Adrenal gland (tissue), 9 donors: ENCODE measurements at regions not wholly inside any gene's neighbourhood (a gene's known extent, or its start where the extent isn't known, plus 50 kb on each side); places are given as distances from the start of the nearest gene placed in this dataset.
A peak's percentile ranks its signal among the peaks of the same experiment; 100 is the strongest.

Experiments used
- DNase-seq, 7 donors: peaks; one replicate each; pipeline ENCODE4 v3.0.0-alpha.2; 2019 to 2020
- H3K27ac ChIP-seq, 5 donors: fragments of 200-600 bp; sonication (generic) in 4 of 5; 1 replicate in 3 of 5; 2 replicates in 2 of 5; pipeline versions ENCODE4 v1.5.1 to v1.8.0; 2016 to 2020; ENCODE audit warnings: mild to moderate bottlenecking in 1 of 5
- H3K27me3 ChIP-seq: fragments of 200-600 bp; 2 replicates; pipeline ENCODE4 v1.8.0; 2021
- H3K36me3 ChIP-seq, 2 donors: fragments of 200-600 bp; replicated peaks in 1 of 2; 1 replicate in 1 of 2; 2 replicates in 1 of 2; pipeline versions ENCODE4 v1.5.1 to v1.8.0; 2018 to 2022
- H3K4me1 ChIP-seq, 2 donors: fragments of 200-600 bp; replicated peaks in 1 of 2; 1 replicate in 1 of 2; 2 replicates in 1 of 2; pipeline versions ENCODE4 v1.5.1 to v1.8.0; 2018 to 2021
- H3K4me3 ChIP-seq, 4 donors: fragments of 200-600 bp; sonication (generic) in 3 of 4; one replicate each; pipeline ENCODE4 v1.5.1; 2016 to 2018
- H3K9me3 ChIP-seq, 3 donors: fragments of 200-600 bp; sonication (generic) in 1 of 3; replicated peaks in 1 of 3; 1 replicate in 2 of 3; 2 replicates in 1 of 3; pipeline versions ENCODE4 v1.5.1 to v1.8.0; 2016 to 2021
- POLR2A ChIP-seq, 2 donors: fragments of 450-650 bp; IDR thresholded peaks; one replicate each; pipeline ENCODE4 v1.6.1; 2017; ENCODE audit warnings: antibody characterized with exemption in 2 of 2, mild to moderate bottlenecking in 2 of 2, moderate library complexity in 1 of 2
- WGBS, 4 donors: extraction: QIAGEN DNeasy Blood & Tissue Kit in 2 of 4; methylation state at CpG; one replicate each; pipeline versions ENCODE4 v1.1.5 to v1.1.7; 2013 to 2017; 5-methylcytosine and 5-hydroxymethylcytosine counted together
- intact Hi-C, 2 donors: fragments of 100-400 bp; cut with DNase I; formaldehyde crosslinking; loops; one replicate each; pipeline versions ENCODE4 v1.14.1 to v1.15.0; 2022 to 2023
- TF ChIP-seq, protein P1 (sequence below), 6 experiments: fragments of 450-650 bp in 4 of 6; fragments of 200-600 bp in 2 of 6; sonication (generic) in 1 of 6; IDR thresholded peaks; 1 replicate in 5 of 6; 2 replicates in 1 of 6; pipeline versions ENCODE4 v1.5.1 to v1.8.0; 2016 to 2021; ENCODE audit warnings: antibody characterized with exemption in 6 of 6, mild to moderate bottlenecking in 2 of 6, moderate library complexity in 1 of 6
- donor health status: healthy with polysubstance abuse.
- donor health status: Bipolar disorder and iron deficiency.
- donor health status: DM: yes; HTN: yes; CAD: no.
- donor health status: DM: no; HTN: no; CAD: no.
- donor health status: DM: no; HTN: no; CAD: no.

DNA sequence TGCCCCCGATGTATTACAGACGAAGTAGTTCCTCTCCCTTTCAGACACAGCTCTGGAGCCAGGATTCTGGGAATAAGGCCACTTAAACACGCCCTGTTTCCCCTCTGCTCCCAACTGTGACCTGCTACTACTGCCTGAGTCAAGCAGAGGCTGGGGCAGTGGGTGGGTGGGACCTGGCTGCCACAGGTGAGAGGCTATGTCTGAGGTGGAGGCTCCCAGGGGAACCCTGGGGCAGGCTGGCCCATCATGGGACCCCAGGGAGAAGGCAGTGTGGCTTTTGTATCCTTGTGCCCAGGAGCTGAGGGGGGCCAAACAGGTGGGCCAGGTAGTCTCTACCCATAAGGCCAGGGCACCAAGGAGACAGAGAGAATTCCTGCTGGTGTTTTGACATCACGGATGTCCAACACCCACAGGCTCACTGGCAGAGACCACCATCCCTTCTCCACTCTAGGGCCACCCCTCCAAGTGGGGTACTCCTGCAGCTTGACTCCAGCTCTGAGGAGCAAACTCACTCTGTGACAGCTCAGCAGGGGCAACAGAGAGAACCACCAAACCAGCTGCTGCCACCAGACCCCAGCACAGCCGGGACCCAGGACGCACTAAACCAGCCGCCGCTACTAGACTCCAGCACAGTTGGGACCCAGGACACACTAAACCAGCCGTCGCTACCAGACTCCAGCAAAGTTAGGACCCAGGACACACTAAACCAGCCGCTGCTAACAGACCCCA lies 105.3 kb upstream of the SMURF2 start:
- TF ChIP-seq POLR2A (IDR thresholded peaks at IDR 0.05) = no peak
- TF ChIP-seq, protein P1, sequence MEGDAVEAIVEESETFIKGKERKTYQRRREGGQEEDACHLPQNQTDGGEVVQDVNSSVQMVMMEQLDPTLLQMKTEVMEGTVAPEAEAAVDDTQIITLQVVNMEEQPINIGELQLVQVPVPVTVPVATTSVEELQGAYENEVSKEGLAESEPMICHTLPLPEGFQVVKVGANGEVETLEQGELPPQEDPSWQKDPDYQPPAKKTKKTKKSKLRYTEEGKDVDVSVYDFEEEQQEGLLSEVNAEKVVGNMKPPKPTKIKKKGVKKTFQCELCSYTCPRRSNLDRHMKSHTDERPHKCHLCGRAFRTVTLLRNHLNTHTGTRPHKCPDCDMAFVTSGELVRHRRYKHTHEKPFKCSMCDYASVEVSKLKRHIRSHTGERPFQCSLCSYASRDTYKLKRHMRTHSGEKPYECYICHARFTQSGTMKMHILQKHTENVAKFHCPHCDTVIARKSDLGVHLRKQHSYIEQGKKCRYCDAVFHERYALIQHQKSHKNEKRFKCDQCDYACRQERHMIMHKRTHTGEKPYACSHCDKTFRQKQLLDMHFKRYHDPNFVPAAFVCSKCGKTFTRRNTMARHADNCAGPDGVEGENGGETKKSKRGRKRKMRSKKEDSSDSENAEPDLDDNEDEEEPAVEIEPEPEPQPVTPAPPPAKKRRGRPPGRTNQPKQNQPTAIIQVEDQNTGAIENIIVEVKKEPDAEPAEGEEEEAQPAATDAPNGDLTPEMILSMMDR (IDR thresholded peaks at IDR 0.05) = no peak
- 92 to 97% (median 93%) methylated on average over 5 to 11 of the region's 11 CpGs for WGBS, 4 donors
- Histone ChIP-seq H3K27me3 (no peaks in the 10 kb centered on the region), H3K9me3 (no peaks in the 10 kb centered on the region), H3K4me3 (no peak overlapping the region), H3K27ac (no peak overlapping the region), H3K4me1 (no peaks in the 10 kb centered on the region), H3K36me3 (peaks cover 0 to 5% of the 10 kb centered on the region in 2 donors)
- DNase-seq = no peak
- intact Hi-C loops = loop anchor here in 1 of 2 donors (10.0 kb wide), 1 partner anchor 187 kb away; no protein-coding TSS in a partner anchor

DNA sequence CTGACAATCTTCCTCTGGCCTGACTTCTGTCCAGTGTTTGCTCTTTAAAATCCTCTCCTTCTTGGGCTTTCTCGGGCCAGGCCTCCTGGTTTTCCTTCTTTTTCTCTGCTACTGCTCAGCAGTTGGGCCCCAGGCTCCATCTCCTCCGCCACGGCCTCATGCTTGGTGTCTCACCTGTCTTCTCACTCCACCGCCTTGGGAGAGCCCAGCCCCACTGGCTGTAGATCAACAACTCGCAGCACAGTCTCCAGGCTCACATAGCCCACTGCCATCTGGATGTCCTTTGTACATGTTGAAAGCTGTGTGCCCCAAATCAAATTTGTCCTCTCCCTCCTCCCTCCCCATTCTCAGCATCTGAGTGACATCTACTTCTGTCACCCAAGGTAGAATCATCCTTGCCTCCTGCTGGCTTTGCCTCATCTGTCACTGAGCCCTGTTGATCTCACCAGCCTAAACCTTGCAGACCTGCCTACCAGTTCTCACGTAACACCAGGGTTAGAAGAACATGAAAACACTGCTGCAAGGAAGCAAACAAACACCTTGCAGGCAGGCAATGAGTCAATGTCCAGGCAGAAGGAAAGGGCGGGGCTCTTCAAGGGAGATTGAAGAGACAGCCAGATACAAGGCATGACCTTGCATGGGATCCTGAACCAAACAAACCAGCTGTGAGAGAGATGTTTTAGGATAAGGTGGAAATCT lies 103.2 kb upstream of the SMURF2 start:
- intact Hi-C loops = loop anchor here in 1 of 2 donors (10.0 kb wide), 1 partner anchor 189 kb away; no protein-coding TSS in a partner anchor
- H3K27ac ChIP-seq = no peak overlapping the region
- 85 to 95% (median 93%) methylated on average over 7 of the region's 7 CpGs for WGBS, 4 donors
- TF ChIP-seq, protein P1 (IDR thresholded peaks at IDR 0.05) = no peak
- TF ChIP-seq POLR2A (IDR thresholded peaks at IDR 0.05) = no peak
- H3K27me3 ChIP-seq = no peaks in the 10 kb centered on the region
- DNase-seq = no peak
- no peaks in the 10 kb centered on the region for H3K4me1 ChIP-seq
- H3K36me3 ChIP-seq = peaks cover 0 to 14% of the 10 kb centered on the region in 2 donors
- no peak overlapping the region for H3K4me3 ChIP-seq
- H3K9me3 ChIP-seq = no peaks in the 10 kb centered on the region

DNA sequence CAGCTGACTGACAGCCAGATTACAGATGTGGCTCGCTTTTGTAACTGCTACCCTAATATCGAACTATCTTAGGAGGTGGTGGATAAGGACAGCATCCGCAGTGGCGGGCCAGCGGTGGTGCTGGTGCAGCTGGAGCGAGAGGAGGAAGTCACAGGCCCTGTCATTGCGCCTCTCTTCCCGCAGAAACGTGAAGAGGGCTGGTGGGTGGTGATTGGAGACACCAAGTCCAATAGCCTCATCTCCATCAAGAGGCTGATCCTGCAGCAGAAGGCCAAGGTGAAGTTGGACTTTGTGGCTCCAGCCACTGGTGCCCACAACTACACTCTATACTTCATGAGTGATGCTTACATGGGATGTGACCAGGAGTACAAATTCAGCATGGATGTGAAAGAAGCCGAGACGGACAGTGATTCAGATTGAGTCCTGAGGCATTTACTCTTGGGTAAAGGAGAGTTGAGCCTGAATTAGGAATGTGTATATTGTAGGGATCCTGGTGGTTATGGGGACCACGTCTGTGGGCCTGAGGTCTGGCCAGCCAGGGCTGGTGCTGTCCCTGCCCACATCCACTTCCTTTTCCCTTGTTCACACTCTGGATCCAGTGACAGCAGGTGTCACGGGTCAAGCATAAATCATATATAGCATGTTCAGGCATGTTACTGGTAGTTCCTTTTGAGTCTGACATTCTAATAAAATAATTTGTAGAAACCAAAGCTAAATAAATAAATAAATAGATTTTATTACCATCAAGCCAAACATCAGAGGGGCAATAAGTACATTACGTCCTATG lies 89.0 kb upstream of the SMURF2 start:
- 91 to 95% (median 94%) methylated on average over 14 of the region's 14 CpGs for WGBS, 4 donors
- no peak overlapping the region for H3K4me3 ChIP-seq
- DNase-seq = peak in 1 of 7 donors; percentile 41
- H3K27me3 ChIP-seq = no peaks in the 10 kb centered on the region
- no peaks in the 10 kb centered on the region for H3K9me3 ChIP-seq
- no peaks in the 10 kb centered on the region for H3K4me1 ChIP-seq
- no peak for TF ChIP-seq POLR2A (IDR thresholded peaks at IDR 0.05)
- TF ChIP-seq, protein P1 (IDR thresholded peaks at IDR 0.05) = no peak
- H3K36me3 ChIP-seq = peaks cover 0 to 53% of the 10 kb centered on the region in 2 donors
- no peak overlapping the region for H3K27ac ChIP-seq
- intact Hi-C loops = no loop called here

GRCh38 chr17:64750478-64750877 lies 88.4 kb upstream of the SMURF2 start:
- DNase-seq = no peak
- no peaks in the 10 kb centered on the region for H3K27me3 ChIP-seq
- WGBS, 4 donors = 78 to 95% (median 94%) methylated on average over 3 to 9 of the region's 9 CpGs
- TF ChIP-seq, protein P1 (IDR thresholded peaks at IDR 0.05) = no peak
- intact Hi-C loops = no loop called here
- peaks cover 0 to 47% of the 10 kb centered on the region in 2 donors for H3K36me3 ChIP-seq
- H3K4me3 ChIP-seq = no peak overlapping the region
- H3K4me1 ChIP-seq = no peaks in the 10 kb centered on the region
- H3K9me3 ChIP-seq = no peaks in the 10 kb centered on the region
- no peak overlapping the region for H3K27ac ChIP-seq
